ENCODE measurements at regions not wholly inside any gene's neighbourhood (a gene's known extent, or its start where the extent isn't known, plus 50 kb on each side); places are given as distances from the start of the nearest gene placed in this dataset.

- TF ChIP-seq, protein P1, sequence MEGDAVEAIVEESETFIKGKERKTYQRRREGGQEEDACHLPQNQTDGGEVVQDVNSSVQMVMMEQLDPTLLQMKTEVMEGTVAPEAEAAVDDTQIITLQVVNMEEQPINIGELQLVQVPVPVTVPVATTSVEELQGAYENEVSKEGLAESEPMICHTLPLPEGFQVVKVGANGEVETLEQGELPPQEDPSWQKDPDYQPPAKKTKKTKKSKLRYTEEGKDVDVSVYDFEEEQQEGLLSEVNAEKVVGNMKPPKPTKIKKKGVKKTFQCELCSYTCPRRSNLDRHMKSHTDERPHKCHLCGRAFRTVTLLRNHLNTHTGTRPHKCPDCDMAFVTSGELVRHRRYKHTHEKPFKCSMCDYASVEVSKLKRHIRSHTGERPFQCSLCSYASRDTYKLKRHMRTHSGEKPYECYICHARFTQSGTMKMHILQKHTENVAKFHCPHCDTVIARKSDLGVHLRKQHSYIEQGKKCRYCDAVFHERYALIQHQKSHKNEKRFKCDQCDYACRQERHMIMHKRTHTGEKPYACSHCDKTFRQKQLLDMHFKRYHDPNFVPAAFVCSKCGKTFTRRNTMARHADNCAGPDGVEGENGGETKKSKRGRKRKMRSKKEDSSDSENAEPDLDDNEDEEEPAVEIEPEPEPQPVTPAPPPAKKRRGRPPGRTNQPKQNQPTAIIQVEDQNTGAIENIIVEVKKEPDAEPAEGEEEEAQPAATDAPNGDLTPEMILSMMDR (IDR thresholded peaks at IDR 0.05; ENCODE audit: insufficient read depth, low read length): no peak
- TF ChIP-seq, protein P2, sequence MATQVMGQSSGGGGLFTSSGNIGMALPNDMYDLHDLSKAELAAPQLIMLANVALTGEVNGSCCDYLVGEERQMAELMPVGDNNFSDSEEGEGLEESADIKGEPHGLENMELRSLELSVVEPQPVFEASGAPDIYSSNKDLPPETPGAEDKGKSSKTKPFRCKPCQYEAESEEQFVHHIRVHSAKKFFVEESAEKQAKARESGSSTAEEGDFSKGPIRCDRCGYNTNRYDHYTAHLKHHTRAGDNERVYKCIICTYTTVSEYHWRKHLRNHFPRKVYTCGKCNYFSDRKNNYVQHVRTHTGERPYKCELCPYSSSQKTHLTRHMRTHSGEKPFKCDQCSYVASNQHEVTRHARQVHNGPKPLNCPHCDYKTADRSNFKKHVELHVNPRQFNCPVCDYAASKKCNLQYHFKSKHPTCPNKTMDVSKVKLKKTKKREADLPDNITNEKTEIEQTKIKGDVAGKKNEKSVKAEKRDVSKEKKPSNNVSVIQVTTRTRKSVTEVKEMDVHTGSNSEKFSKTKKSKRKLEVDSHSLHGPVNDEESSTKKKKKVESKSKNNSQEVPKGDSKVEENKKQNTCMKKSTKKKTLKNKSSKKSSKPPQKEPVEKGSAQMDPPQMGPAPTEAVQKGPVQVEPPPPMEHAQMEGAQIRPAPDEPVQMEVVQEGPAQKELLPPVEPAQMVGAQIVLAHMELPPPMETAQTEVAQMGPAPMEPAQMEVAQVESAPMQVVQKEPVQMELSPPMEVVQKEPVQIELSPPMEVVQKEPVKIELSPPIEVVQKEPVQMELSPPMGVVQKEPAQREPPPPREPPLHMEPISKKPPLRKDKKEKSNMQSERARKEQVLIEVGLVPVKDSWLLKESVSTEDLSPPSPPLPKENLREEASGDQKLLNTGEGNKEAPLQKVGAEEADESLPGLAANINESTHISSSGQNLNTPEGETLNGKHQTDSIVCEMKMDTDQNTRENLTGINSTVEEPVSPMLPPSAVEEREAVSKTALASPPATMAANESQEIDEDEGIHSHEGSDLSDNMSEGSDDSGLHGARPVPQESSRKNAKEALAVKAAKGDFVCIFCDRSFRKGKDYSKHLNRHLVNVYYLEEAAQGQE (IDR thresholded peaks at IDR 0.05; ENCODE audit: insufficient replicate concordance, low read depth): no peak
- no peak for TF ChIP-seq POLR2AphosphoS5 (IDR thresholded peaks at IDR 0.05; ENCODE audit: low read depth)
- no peak for TF ChIP-seq SPI1 (IDR thresholded peaks at IDR 0.05; ENCODE audit: borderline replicate concordance, low read depth)
Measured at GRCh38 chr22:49295851-49296560, 531.7 kb downstream of the BRD1 start.

All from HL-60 (cell line).